Endothelial cell (in vitro differentiated cells): ENCODE measurements at regions not wholly inside any gene's neighbourhood (a gene's known extent, or its start where the extent isn't known, plus 50 kb on each side); places are given as distances from the start of the nearest gene placed in this dataset.

Source experiments
- DNase-seq: peaks from one replicate; pipeline ENCODE4 v3.0.0; 2021; ENCODE audit warnings: low spot score
- H3K27ac Mint-ChIP-seq: one replicate; pipeline ENCODE4 v1.8.0; 2021; ENCODE audit warnings: mixed read lengths, inconsistent platforms; ENCODE audit not compliant: unreplicated experiment
- H3K27me3 Mint-ChIP-seq: one replicate; pipeline ENCODE4 v1.8.0; 2021; ENCODE audit warnings: mild to moderate bottlenecking, moderate library complexity, mixed read lengths, inconsistent platforms; ENCODE audit not compliant: unreplicated experiment
- H3K36me3 Mint-ChIP-seq: one replicate; pipeline ENCODE4 v1.8.0; 2021; ENCODE audit warnings: mild to moderate bottlenecking, low read depth, mixed read lengths, inconsistent platforms; ENCODE audit not compliant: unreplicated experiment
- H3K4me1 Mint-ChIP-seq: one replicate; pipeline ENCODE4 v1.8.0; 2021; ENCODE audit warnings: mild to moderate bottlenecking, mixed read lengths, inconsistent platforms; ENCODE audit not compliant: unreplicated experiment
- H3K4me3 Mint-ChIP-seq: one replicate; pipeline ENCODE4 v1.8.0; 2021; ENCODE audit warnings: mild to moderate bottlenecking, mixed read lengths, inconsistent platforms; ENCODE audit not compliant: unreplicated experiment
- H3K9me3 Mint-ChIP-seq: one replicate; pipeline ENCODE4 v1.8.0; 2021; ENCODE audit warnings: mixed read lengths, inconsistent platforms; ENCODE audit not compliant: unreplicated experiment
- CTCF ChIP-seq: fragments of 200-600 bp; sonication (generic); IDR thresholded peaks from one replicate; pipeline ENCODE4 v1.5.0; 2021; ENCODE audit warnings: antibody characterized with exemption; ENCODE audit not compliant: unreplicated experiment

- Mint-ChIP-seq H3K27me3 (peaks cover 1% of the 10 kb centered on the region), H3K27ac (no peak overlapping the region), H3K4me1 (no peaks in the 10 kb centered on the region), H3K9me3 (no peaks in the 10 kb centered on the region), H3K4me3 (no peak overlapping the region), H3K36me3 (no peaks in the 10 kb centered on the region)
- no peak for TF ChIP-seq CTCF
- DNase-seq: no peak
Observed at GRCh38 chr17:71068408-71068750, 899.0 kb downstream of the KCNJ2 start.

- H3K4me3 Mint-ChIP-seq: no peak overlapping the region
- TF ChIP-seq CTCF: no peak
- DNase-seq: no peak
- no peaks in the 10 kb centered on the region for H3K4me1 Mint-ChIP-seq
- H3K9me3 Mint-ChIP-seq: no peaks in the 10 kb centered on the region
- H3K36me3 Mint-ChIP-seq: no peaks in the 10 kb centered on the region
- peaks cover 2% of the 10 kb centered on the region for H3K27me3 Mint-ChIP-seq
- H3K27ac Mint-ChIP-seq: no peak overlapping the region
Observed at GRCh38 chr17:71071041-71071440, 901.7 kb downstream of the KCNJ2 start.

- Mint-ChIP-seq H3K27me3 (peaks cover 2% of the 10 kb centered on the region), H3K27ac (no peak overlapping the region), H3K4me3 (no peak overlapping the region), H3K9me3 (no peaks in the 10 kb centered on the region), H3K36me3 (no peaks in the 10 kb centered on the region), H3K4me1 (no peaks in the 10 kb centered on the region)
- TF ChIP-seq CTCF: no peak
- no peak for DNase-seq
Observed at GRCh38 chr17:71071837-71072236, 902.5 kb downstream of the KCNJ2 start.

- no peak for DNase-seq
- Mint-ChIP-seq H3K4me1 (no peaks in the 10 kb centered on the region), H3K9me3 (no peaks in the 10 kb centered on the region), H3K36me3 (no peaks in the 10 kb centered on the region), H3K27ac (no peak overlapping the region), H3K4me3 (no peak overlapping the region), H3K27me3 (peaks cover 1% of the 10 kb centered on the region)
- no peak for TF ChIP-seq CTCF
Observed at GRCh38 chr17:71080937-71081336, 911.6 kb downstream of the KCNJ2 start.

- no peaks in the 10 kb centered on the region for H3K9me3 Mint-ChIP-seq
- H3K4me1 Mint-ChIP-seq: no peaks in the 10 kb centered on the region
- DNase-seq: no peak
- no peaks in the 10 kb centered on the region for H3K36me3 Mint-ChIP-seq
- H3K27ac Mint-ChIP-seq: no peak overlapping the region
- no peak overlapping the region for H3K4me3 Mint-ChIP-seq
- no peak for TF ChIP-seq CTCF
- H3K27me3 Mint-ChIP-seq: peaks cover 1% of the 10 kb centered on the region
Observed at GRCh38 chr17:71081666-71082065, 912.3 kb downstream of the KCNJ2 start.
